IMR-90 (cell line): ENCODE measurements at regions not wholly inside any gene's neighbourhood (a gene's known extent, or its start where the extent isn't known, plus 50 kb on each side); places are given as distances from the start of the nearest gene placed in this dataset.

ENCODE experiments used
- MAZ ChIP-seq: IDR thresholded peaks from 2 replicates; pipeline ENCODE4 v1.6.1; 2012; ENCODE audit warnings: low read depth, mild to moderate bottlenecking, low read length, improper control_type of control experiment, moderate library complexity, borderline replicate concordance
- NFE2L2 ChIP-seq: fragments of 150-350 bp; IDR thresholded peaks from 2 replicates; pipeline ENCODE4 v1.6.1; 2016; ENCODE audit warnings: low read depth, mild to moderate bottlenecking, low read length
- RCOR1 ChIP-seq: IDR thresholded peaks from 2 replicates; pipeline ENCODE4 v1.6.1; 2012; ENCODE audit warnings: mild to moderate bottlenecking, low read length, improper control_type of control experiment; ENCODE audit not compliant: insufficient replicate concordance
- TF ChIP-seq, protein P1 (sequence below): conservative IDR thresholded peaks from 2 replicates; pipeline ENCODE4 v1.5.1; 2012; ENCODE audit warnings: mild to moderate bottlenecking, low read depth, low read length, improper control_type of control experiment

DNA sequence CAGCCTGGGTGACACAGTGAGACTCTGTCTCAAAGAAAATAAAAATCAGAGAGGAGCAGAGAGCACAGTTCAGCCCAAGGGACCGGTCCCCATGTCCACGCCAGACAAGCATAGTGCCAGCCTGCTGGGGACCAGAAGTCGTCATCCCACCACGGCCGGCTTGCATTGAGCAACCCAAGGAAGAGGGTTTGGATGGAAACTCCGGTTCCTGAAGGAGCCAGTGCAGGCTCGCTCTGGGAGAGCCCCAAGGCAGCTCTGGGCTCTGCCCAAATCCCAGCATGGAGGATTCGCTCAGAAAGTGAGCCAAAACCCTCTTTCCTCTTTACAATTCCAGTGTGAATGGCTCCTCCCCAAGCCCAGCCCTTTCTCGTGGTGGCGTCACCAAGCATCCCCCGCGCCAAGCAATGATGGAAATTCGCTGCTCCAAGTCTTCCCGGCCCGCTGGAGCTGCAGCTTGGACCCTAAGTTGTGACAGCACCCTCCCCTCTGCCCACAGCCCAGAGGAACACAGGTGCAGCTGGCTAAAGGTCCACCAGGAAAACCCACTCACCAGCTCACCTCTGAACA lies 64.1 kb upstream of the SLC25A33 start (continued):
- TF ChIP-seq, protein P1, sequence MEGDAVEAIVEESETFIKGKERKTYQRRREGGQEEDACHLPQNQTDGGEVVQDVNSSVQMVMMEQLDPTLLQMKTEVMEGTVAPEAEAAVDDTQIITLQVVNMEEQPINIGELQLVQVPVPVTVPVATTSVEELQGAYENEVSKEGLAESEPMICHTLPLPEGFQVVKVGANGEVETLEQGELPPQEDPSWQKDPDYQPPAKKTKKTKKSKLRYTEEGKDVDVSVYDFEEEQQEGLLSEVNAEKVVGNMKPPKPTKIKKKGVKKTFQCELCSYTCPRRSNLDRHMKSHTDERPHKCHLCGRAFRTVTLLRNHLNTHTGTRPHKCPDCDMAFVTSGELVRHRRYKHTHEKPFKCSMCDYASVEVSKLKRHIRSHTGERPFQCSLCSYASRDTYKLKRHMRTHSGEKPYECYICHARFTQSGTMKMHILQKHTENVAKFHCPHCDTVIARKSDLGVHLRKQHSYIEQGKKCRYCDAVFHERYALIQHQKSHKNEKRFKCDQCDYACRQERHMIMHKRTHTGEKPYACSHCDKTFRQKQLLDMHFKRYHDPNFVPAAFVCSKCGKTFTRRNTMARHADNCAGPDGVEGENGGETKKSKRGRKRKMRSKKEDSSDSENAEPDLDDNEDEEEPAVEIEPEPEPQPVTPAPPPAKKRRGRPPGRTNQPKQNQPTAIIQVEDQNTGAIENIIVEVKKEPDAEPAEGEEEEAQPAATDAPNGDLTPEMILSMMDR: no peak
- TF ChIP-seq MAZ (no peak), NFE2L2 (no peak), RCOR1 (no peak)
